Activated T-helper 1 cell treated with anti-CD3 and anti-CD28 coated beads, Interleukin-12 subunit alpha, Interleukin-12 subunit beta, Interleukin-2, Interleukin-4 antibody, amounts not matched to agents 30 ng/mL and 10 ng/mL and 1 ng/mL, durations not matched to agents 14 hours and 24 hours and 36 hours (primary cell): ENCODE measurements at regions not wholly inside any gene's neighbourhood (a gene's known extent, or its start where the extent isn't known, plus 50 kb on each side); places are given as distances from the start of the nearest gene placed in this dataset.

Experiments used
- DNase-seq: peaks from one replicate; pipeline ENCODE4 v3.0.0; 2021; ENCODE audit warnings: low spot score
- H3K27ac Mint-ChIP-seq: one replicate; pipeline ENCODE4 v1.8.0; 2021; ENCODE audit warnings: mild to moderate bottlenecking, mixed read lengths
- H3K27me3 Mint-ChIP-seq: one replicate; pipeline ENCODE4 v1.8.0; 2022; ENCODE audit warnings: mild to moderate bottlenecking, moderate library complexity, mixed read lengths; ENCODE audit not compliant: insufficient read depth
- H3K36me3 Mint-ChIP-seq: one replicate; pipeline ENCODE4 v1.8.0; 2021; ENCODE audit warnings: low read depth, mixed read lengths
- H3K4me1 Mint-ChIP-seq: one replicate; pipeline ENCODE4 v1.8.0; 2021; ENCODE audit warnings: low read depth, mixed read lengths
- H3K4me3 Mint-ChIP-seq: one replicate; pipeline ENCODE4 v1.8.0; 2021; ENCODE audit warnings: mild to moderate bottlenecking, moderate library complexity, mixed read lengths
- H3K9me3 Mint-ChIP-seq: one replicate; pipeline ENCODE4 v1.8.0; 2021; ENCODE audit warnings: mixed read lengths
- intact Hi-C: fragments of 100-400 bp; cut with micrococcal nuclease; formaldehyde crosslinking; loops from one replicate; pipeline ENCODE4 v1.15.1; 2024

DNA sequence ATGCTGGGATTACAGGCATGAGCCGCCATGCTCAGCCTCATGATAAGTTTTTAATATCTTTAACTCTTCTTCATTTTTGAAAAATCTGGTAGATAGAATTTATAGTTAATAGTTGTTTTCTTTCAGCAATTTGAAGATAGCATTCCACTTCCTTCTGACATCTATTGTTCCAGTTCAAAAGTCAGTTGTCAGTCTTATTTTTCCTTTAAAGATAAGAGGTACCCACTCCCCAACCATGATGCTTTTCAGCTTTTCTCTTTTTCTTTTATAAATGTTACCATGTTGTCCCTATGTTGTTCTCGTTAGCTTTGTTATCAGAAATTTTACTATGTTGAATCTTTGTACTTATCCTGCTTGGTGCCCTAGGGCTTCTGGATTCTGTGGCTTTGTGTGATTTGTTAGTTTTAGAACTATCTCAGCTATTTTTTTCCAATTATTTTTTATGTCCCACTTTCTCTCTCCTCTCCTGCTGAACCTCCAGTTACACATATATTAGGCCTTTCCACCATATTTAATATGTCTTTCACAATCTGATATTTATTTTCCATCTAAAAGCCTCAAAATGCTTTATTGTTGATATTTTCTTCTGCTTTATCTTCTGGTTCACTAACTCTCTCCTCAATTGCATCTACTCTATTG, 181.6 kb upstream of the FOXN3 start:
- Mint-ChIP-seq H3K27ac (no peak overlapping the region), H3K9me3 (peaks cover 44% of the 10 kb centered on the region), H3K36me3 (peaks cover 48% of the 10 kb centered on the region), H3K4me1 (peaks cover 9% of the 10 kb centered on the region), H3K4me3 (no peak overlapping the region), H3K27me3 (no peaks in the 10 kb centered on the region)
- intact Hi-C loops = no loop called here
- DNase-seq = no peak

DNA sequence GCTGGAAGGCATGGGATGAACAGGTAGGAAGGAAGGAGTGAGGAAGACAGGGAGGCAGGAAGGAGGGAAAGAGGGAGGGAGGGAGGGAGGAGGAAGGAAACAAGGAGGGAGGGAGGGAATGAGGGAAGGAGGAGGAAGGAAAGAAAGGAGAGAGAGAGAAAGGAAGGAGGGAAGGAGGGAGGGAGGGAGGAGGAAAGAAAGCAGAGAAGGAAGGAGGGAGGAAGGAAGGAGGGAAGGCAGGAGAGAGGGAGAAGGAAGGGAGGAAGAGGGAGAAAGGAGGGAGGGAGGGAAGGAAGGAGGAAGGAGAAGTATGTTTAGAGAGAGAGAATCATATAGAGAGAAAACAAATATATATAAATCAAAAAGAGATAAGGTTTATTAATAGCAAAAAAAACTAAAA, 175.9 kb upstream of the FOXN3 start:
- peaks cover 51% of the 10 kb centered on the region for H3K36me3 Mint-ChIP-seq
- no peak overlapping the region for H3K4me3 Mint-ChIP-seq
- peaks cover 47% of the 10 kb centered on the region for H3K9me3 Mint-ChIP-seq
- no peak for DNase-seq
- H3K4me1 Mint-ChIP-seq = peaks cover 34% of the 10 kb centered on the region
- H3K27me3 Mint-ChIP-seq = no peaks in the 10 kb centered on the region
- intact Hi-C loops = no loop called here
- H3K27ac Mint-ChIP-seq = no peak overlapping the region

DNA sequence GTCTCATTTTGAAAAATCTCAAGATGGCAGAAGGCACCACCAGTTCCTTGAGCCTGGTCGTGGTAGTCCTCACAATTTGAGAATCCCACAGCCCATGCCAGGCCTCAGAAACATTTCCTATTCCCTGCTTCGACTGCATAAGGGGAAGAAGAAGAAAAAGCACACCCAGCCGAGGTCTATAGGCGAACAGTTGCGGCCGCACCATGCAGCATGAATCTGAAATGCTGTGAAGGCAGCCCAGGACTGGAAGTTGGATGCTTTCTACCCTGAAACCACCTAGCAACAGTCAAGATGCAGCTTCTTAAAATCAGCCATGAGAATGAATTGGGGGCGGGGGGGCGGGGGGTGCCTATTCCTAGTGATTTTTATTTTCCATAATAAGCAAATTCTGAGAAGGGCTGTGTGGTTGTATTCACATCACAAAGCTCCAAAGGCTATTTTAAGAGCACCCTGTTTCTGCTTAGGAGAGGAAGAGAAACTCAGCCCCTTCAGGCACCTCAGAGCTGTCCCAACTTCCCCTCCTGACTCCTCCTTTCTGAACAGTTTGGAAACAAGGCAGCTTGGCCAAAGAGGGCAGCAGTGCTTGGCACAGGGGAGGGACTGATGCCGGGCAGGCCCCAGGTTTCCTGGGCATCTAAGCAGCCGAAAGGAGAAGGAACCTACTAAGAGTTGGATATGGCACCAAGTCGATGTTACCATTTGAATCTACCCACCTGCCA, 172.5 kb upstream of the FOXN3 start:
- Mint-ChIP-seq H3K27ac (peak overlapping the region; percentile 14), H3K4me3 (no peak overlapping the region), H3K36me3 (peaks cover 39% of the 10 kb centered on the region), H3K27me3 (no peaks in the 10 kb centered on the region), H3K4me1 (peaks cover 52% of the 10 kb centered on the region), H3K9me3 (peaks cover 35% of the 10 kb centered on the region)
- intact Hi-C loops = loop anchor here (5.0 kb wide), 1 partner anchor 178 kb away; no protein-coding TSS in a partner anchor
- no peak for DNase-seq

DNA sequence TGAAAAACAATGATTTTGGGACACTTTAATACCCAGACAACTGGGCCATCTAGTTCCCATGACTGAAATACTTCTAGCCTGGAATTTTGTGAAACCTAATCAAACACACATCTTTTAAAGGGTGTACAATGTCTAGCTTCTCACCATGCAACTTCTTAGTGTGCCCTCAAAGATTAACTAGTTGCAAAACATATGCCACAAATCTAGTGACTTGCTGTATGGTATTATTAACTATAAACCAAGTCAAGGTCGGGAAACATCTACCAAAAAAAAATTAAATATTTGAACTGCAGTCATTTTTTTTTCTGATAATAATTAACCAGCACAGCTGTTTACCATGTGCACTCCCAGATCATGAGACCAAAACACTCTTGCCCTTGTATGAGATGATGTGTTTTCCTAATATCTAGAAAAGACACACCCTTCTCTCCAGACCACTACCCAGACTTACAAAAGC, 171.8 kb upstream of the FOXN3 start:
- no peak overlapping the region for H3K27ac Mint-ChIP-seq
- no peaks in the 10 kb centered on the region for H3K27me3 Mint-ChIP-seq
- no peak overlapping the region for H3K4me3 Mint-ChIP-seq
- H3K9me3 Mint-ChIP-seq = peaks cover 35% of the 10 kb centered on the region
- DNase-seq = no peak
- H3K36me3 Mint-ChIP-seq = peaks cover 33% of the 10 kb centered on the region
- intact Hi-C loops = loop anchor here (5.0 kb wide), 1 partner anchor 178 kb away; no protein-coding TSS in a partner anchor
- peaks cover 52% of the 10 kb centered on the region for H3K4me1 Mint-ChIP-seq

DNA sequence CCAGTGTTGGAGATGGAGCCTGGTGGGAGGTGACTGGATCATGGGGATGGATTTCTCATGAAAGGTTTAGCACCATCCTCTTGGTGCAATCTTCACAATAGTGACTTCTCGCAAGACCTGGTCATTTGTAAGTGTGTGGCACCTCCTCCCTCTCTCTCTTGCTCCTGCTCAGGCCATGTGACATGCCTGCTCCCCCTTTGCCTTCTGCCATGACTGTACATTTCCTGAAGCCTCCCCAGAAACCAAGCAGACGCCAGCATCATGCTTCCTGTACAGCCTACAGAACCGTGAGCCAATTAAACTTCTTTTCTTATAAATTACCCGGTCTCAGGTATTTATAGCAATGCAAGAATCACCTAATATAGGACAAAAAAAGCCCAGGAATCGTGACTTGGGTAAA, 171.0 kb upstream of the FOXN3 start:
- H3K27me3 Mint-ChIP-seq = no peaks in the 10 kb centered on the region
- no peak overlapping the region for H3K4me3 Mint-ChIP-seq
- peaks cover 52% of the 10 kb centered on the region for H3K4me1 Mint-ChIP-seq
- H3K27ac Mint-ChIP-seq = peak overlapping the region; percentile 40
- peaks cover 34% of the 10 kb centered on the region for H3K36me3 Mint-ChIP-seq
- H3K9me3 Mint-ChIP-seq = peaks cover 35% of the 10 kb centered on the region
- intact Hi-C loops = loop anchor here (5.0 kb wide), 1 partner anchor 179 kb away; no protein-coding TSS in a partner anchor
- no peak for DNase-seq

DNA sequence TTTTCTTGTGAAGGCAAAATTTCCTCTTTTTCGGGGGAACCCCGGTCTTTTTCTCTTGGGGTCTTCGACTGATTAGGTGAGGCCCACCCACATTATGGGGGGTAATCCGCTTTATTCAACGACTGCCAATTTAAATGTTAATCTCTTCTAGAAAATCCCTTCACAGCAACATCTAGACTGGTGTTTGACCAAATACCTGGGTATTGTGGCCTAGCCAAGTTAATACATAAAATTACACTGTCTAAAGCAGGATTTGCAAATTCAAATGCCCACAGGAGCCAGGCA, 170.0 kb upstream of the FOXN3 start:
- H3K27me3 Mint-ChIP-seq = no peaks in the 10 kb centered on the region
- H3K36me3 Mint-ChIP-seq = peaks cover 35% of the 10 kb centered on the region
- peaks cover 44% of the 10 kb centered on the region for H3K4me1 Mint-ChIP-seq

DNA sequence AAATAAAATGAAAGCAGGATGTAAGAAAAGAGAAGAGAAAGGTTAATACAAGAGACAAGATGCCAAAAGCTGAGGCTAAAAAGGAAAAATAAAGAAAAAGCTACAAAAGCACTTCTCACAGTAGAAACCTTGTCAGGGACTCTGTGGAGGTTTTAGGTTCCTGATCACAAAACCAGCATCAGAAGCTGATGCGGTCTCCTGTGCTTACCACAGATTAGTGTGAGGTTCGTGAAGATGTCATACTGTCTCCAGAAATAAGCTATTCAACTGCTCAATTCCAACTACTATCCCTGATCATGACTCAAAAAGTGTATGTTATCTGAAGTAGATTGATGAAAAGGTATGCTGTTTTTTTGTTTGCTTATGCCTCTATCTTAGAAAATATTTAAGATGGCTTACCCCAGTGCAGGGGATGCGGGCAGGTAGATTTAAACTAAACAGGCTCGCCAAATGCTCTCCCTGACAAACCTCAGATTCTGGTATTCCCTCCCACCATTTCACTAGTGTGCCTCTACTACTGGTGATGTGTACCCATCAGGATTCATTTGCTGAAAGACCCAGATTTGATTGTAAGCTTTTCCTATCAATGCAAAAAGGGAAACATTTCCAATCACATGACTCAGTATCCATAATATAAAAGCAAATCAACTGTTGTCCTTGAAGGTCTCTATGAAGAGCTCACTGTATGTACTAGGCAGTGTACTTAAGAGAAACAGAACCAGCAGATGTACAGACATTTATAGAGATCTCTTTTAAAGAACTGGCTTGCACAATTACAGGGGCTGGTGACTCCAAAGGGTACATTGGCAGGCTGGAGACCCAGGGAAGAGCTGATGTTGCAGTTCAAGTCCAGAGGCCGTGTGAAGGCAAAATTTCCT, 169.5 kb upstream of the FOXN3 start:
- H3K4me1 Mint-ChIP-seq = peaks cover 38% of the 10 kb centered on the region
- H3K9me3 Mint-ChIP-seq = peaks cover 22% of the 10 kb centered on the region
- peak; percentile 4 for DNase-seq
- H3K27ac Mint-ChIP-seq = no peak overlapping the region
- intact Hi-C loops = loop anchor here (1.0 to 5.0 kb wide), 2 partner anchors 27 to 181 kb away; no protein-coding TSS in a partner anchor
- H3K36me3 Mint-ChIP-seq = peaks cover 35% of the 10 kb centered on the region
- H3K27me3 Mint-ChIP-seq = no peaks in the 10 kb centered on the region
- H3K4me3 Mint-ChIP-seq = no peak overlapping the region

More for the DNA sequence above, 170.0 kb upstream of the FOXN3 start:
- H3K9me3 Mint-ChIP-seq = peaks cover 28% of the 10 kb centered on the region
- H3K27ac Mint-ChIP-seq = no peak overlapping the region
- no peak for DNase-seq
- no peak overlapping the region for H3K4me3 Mint-ChIP-seq
- intact Hi-C loops = loop anchor here (5.0 kb wide), 1 partner anchor 180 kb away; no protein-coding TSS in a partner anchor

DNA sequence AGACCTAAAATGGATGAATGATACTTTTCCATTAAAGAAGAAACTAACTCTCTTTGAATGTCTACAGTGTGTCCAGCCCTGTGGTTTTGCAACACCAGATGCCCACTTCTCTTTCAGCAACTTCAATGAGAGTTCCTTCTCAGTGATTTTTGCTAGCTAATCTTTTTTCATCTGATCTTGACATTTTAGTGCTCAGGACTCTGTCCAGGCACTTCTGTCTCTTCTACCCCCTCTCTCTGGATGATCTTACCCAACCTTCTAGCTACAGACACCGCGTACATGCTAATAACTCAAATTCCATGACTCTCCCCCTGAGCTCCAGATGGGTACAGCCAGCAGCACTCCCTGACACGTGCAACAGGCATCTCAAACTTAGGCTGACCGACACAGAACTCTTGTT, 161.1 kb upstream of the FOXN3 start:
- intact Hi-C loops = no loop called here
- Mint-ChIP-seq H3K27me3 (no peaks in the 10 kb centered on the region), H3K4me1 (peaks cover under 1% of the 10 kb centered on the region), H3K9me3 (no peaks in the 10 kb centered on the region), H3K36me3 (peaks cover 21% of the 10 kb centered on the region), H3K4me3 (no peak overlapping the region), H3K27ac (no peak overlapping the region)
- DNase-seq = no peak

DNA sequence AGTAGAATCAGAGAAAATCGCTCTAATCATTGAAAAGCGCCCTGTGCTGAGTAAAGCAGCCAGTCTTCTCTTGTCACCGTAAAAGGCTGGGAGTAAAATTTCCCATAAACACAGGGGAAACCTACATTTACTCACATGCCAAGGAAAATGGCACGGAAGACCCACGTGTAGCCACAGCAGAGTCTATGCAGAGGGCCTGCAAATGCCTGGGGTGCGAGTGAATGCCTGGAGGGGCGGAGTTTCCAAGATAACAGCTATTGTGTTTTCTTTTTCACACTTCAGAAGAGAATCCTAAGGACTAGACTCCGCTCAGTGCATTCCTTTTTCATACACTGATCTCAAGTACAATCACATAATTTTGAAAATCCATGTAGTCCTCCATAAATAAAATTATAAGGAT, 159.9 kb upstream of the FOXN3 start:
- Mint-ChIP-seq H3K4me1 (peaks cover 5% of the 10 kb centered on the region), H3K4me3 (no peak overlapping the region), H3K27me3 (no peaks in the 10 kb centered on the region), H3K9me3 (no peaks in the 10 kb centered on the region), H3K27ac (no peak overlapping the region), H3K36me3 (peaks cover 16% of the 10 kb centered on the region)
- intact Hi-C loops = no loop called here
- no peak for DNase-seq

DNA sequence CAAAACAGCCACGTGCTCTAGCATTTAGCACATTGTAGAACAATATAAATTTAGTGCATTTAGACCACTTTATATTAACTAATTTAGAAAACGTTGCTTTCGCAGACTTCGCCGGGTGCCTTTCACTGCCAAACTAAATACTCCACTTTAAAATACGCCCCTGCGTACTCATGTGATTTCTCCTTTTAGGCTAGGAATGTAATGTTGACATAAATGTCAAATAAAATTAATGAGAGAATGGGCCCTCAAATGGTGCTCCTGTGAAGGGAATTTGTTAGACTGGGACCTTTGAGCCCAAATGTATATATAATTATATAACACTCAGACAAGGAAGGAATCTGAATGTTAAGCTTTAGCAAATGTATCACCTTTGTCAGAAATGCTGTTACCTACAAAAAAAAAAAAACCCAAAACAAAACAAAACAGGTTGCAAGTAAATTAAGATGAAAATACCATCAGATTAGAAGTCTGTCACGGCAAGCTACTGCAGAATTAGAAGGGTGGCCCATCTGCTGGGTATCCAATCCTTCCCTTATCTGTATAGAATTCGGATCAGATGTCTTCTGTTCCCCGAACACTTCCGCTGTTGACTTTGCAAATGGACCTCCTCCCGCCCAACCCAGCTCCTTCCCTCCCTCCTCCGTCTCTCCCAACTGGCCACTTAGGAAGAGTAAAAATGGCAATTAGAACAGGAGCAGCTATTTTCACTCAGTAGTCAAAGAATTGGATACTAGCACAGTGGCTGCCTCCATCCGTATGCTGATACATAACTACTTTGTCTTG, 159.3 kb upstream of the FOXN3 start:
- no peak overlapping the region for H3K27ac Mint-ChIP-seq
- peaks cover 11% of the 10 kb centered on the region for H3K36me3 Mint-ChIP-seq
- H3K27me3 Mint-ChIP-seq = no peaks in the 10 kb centered on the region
- no peak for DNase-seq
- peaks cover 5% of the 10 kb centered on the region for H3K4me1 Mint-ChIP-seq
- H3K9me3 Mint-ChIP-seq = no peaks in the 10 kb centered on the region
- H3K4me3 Mint-ChIP-seq = no peak overlapping the region
- intact Hi-C loops = no loop called here

DNA sequence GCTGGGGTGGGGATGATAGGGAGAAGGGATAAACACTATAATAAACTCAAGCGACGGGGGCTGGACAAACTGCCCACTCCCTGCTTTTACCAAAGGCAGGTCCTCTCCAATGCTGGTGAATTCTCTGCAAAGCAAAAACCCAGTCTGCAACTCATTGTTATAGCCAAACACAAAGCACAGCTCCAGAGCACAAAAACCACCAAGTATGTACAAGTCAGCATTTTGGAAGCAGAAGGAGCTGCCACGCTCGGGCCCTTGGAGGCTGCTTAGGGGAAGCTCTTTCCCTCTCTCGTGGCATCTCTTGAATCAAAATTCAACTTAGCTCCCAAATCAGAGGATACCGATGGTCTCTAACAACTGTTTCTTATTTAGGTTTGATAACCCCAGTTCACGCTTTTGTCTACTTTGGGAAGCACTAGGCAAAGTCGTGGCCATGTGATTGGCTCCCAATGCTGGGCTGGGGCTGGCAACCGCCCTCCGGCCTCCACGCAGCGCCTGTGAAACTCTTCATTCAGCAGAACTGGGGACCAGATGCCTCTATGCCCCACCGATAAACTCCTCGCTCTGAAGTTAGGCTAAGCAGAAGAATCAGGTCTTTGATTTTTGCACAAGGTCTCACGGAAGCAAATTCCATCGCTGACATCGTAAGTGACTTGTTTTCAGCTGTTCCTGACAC, 158.5 kb upstream of the FOXN3 start:
- H3K27ac Mint-ChIP-seq = no peak overlapping the region
- intact Hi-C loops = no loop called here
- peaks cover 9% of the 10 kb centered on the region for H3K36me3 Mint-ChIP-seq
- H3K9me3 Mint-ChIP-seq = no peaks in the 10 kb centered on the region
- no peak for DNase-seq
- peaks cover 5% of the 10 kb centered on the region for H3K4me1 Mint-ChIP-seq
- no peaks in the 10 kb centered on the region for H3K27me3 Mint-ChIP-seq
- no peak overlapping the region for H3K4me3 Mint-ChIP-seq

DNA sequence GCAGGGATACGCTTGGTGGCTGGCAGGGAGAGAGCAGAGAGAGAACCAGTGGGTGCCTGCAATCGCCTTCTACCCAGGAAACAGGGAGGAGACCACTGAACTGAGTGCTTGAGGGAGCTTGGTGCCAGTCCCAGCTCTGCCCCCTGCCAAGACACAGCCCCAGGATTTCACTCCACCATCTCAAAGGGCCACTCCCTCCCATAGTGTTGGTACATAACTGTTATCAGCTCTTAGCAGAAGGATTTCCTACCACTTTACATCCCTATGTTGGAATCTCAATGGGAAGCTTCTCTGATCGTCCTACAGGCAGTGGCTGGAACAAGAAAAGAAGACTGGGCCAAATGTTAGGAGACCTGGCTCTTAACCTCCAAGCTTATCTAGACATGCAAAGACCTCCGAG, 157.4 kb upstream of the FOXN3 start:
- intact Hi-C loops = no loop called here

More for the DNA sequence above, 157.4 kb upstream of the FOXN3 start:
- H3K27me3 Mint-ChIP-seq = no peaks in the 10 kb centered on the region
- no peak for DNase-seq
- no peaks in the 10 kb centered on the region for H3K9me3 Mint-ChIP-seq
- peaks cover 9% of the 10 kb centered on the region for H3K4me1 Mint-ChIP-seq
- H3K4me3 Mint-ChIP-seq = no peak overlapping the region
- no peak overlapping the region for H3K27ac Mint-ChIP-seq
- H3K36me3 Mint-ChIP-seq = peaks cover 10% of the 10 kb centered on the region
